Posterior cingulate gyrus (tissue), 11 donors: ENCODE measurements at regions not wholly inside any gene's neighbourhood (a gene's known extent, or its start where the extent isn't known, plus 50 kb on each side); places are given as distances from the start of the nearest gene placed in this dataset.

ENCODE experiments used
- DNase-seq, 10 donors: peaks; one replicate each; pipeline versions ENCODE4 v3.0.0 to v3.0.0-alpha.2; 2020 to 2021; ENCODE audit warnings: mixed read lengths in 3 of 10
- intact Hi-C: fragments of 100-400 bp; cut with DNase I; formaldehyde crosslinking; loops from one replicate; pipeline ENCODE4 v1.15.1; 2023

- no peak for DNase-seq
- intact Hi-C loops, result no loop called here
These were observed 474.2 kb downstream of the DSC3 start for GRCh38 chr18:30568333-30568732.

- intact Hi-C loops, result no loop called here
- no peak for DNase-seq
These were observed 475.7 kb downstream of the DSC3 start for GRCh38 chr18:30566877-30567276.

DNA sequence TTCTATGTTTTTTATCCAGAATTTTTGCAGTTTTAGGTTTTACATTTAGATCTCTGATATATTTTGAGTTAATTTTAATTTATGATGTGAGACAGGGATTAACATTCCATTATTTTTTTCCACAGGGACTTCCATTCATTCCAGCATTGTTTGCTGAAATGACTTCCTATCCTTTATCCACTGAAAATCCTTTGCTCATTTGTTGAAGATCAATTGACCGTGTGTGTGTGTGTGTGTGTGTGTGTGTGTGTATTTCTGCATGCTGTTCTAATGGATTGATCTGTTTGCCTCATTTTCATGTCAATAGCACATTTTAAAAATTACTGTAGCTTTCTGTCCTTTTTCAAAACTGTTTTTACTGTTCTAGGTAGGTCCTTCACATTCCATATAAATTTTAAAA lies 480.3 kb downstream of the DSC3 start:
- intact Hi-C loops, result no loop called here

GRCh38 chr18:30556112-30556511 lies 486.4 kb downstream of the DSC3 start:
- intact Hi-C loops, result no loop called here
- peak in 2 of 10 donors; percentile 45 to 55 for DNase-seq

More for the DNA sequence above, 480.3 kb downstream of the DSC3 start:
- DNase-seq, result no peak

- DNase-seq, result no peak
- intact Hi-C loops, result no loop called here
These were observed 497.1 kb downstream of the DSC3 start for GRCh38 chr18:30545393-30545792.

DNA sequence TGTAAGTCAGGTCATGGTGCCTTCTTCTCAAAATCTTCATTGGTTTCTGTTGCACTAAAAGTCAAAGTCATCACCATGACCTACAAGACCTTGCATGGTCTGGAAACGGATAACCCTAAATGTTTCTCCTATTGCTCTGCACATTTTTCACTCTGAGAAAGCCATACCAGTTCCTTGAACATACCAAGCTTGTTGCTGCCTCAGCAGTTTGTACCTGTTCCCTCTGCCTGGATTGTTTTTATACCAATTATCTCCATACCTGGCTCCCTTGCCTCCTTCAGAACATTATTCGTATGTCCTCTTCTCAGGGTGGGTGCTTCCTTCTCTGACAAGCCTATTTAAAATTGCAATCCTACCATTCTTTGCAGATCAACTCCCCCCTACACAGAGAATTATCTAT lies 498.4 kb downstream of the DSC3 start:
- intact Hi-C loops, result no loop called here
- DNase-seq, result no peak

- intact Hi-C loops, result no loop called here
- DNase-seq, result no peak
These were observed 508.8 kb downstream of the DSC3 start for GRCh38 chr18:30533716-30534115.

GRCh38 chr18:30527917-30528316 lies 514.6 kb downstream of the DSC3 start:
- no peak for DNase-seq
- intact Hi-C loops, result no loop called here

DNA sequence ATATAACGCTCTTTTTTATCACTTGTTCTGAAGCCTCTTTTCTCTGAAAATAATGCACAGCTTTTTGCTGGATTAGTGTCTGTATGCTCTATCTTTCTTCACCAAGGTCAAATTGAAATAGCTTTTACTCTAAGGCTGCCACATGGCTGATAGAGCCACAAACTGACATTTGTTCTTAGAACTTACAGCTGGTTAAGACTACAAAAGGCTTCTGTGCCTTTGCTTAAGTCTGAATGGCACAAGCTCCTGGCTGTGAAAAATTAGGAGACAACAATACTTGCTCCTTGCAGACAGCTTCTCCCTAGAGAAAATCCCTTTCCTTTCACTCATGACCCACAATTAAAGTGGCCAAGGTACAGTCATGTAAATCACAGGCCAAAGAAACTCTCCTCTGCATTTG lies 515.3 kb downstream of the DSC3 start:
- intact Hi-C loops, result no loop called here
- no peak for DNase-seq

GRCh38 chr18:30522288-30522929 lies 520.1 kb downstream of the DSC3 start:
- intact Hi-C loops, result no loop called here
- no peak for DNase-seq

GRCh38 chr18:30514059-30514458 lies 528.5 kb downstream of the DSC3 start:
- intact Hi-C loops, result no loop called here
- DNase-seq, result peak in 1 of 10 donors; percentile 50

DNA sequence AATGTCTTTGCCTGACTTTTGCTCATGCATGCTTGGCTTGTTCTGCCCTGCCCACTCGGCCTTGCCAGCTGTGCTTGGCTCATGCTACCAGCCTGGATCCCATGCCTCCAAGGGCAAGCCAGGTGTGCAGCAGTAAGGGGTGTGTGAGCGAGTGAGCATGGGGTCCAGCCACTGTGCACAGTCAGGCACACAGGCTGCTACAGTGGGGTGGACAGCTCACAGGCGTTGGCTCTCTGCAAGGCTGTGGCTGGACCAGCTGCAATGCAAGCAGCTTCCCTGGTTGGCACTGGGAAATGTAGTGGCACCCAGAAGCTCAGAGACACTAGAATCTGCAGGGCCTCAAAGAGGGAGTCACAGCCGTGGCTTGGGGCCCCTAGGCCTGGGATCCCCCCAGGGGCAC lies 529.7 kb downstream of the DSC3 start:
- intact Hi-C loops, result no loop called here
- peak in 3 of 10 donors; percentile 44 to 70 (median 58) for DNase-seq

DNA sequence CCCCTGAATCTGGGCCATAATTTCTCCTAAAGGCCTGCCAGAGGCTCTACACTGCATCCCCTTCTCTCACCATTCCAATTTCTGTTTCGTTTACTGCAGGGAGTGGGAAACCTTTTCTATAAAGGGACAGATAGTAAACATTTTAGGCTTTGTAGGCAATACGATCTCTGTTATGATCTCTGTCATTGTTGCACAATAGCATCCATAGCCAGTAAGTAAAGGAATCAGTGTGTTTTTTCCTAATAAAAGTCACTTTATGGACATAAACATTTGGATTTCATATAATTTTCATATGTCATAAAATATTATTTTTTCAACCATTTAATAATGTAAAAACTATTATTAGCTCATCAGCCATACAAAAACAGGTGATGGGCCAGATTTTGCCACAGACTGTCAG lies 531.7 kb downstream of the DSC3 start:
- no peak for DNase-seq
- intact Hi-C loops, result no loop called here

- intact Hi-C loops, result no loop called here
- no peak for DNase-seq
These were observed 540.9 kb downstream of the DSC3 start for GRCh38 chr18:30501594-30501993.

- DNase-seq, result no peak
- intact Hi-C loops, result no loop called here
These were observed 542.1 kb downstream of the DSC3 start for GRCh38 chr18:30500240-30500945.

- intact Hi-C loops, result no loop called here
- DNase-seq, result no peak
These were observed 542.8 kb downstream of the DSC3 start for GRCh38 chr18:30499721-30500120.

GRCh38 chr18:30492552-30493129 lies 549.9 kb downstream of the DSC3 start:
- peak in 1 of 10 donors; percentile 14 for DNase-seq
- intact Hi-C loops, result no loop called here

- intact Hi-C loops, result no loop called here
- no peak for DNase-seq
These were observed 550.6 kb downstream of the DSC3 start for GRCh38 chr18:30491815-30492551.

- intact Hi-C loops, result no loop called here
- no peak for DNase-seq
These were observed 552.5 kb downstream of the DSC3 start for GRCh38 chr18:30489890-30490643.

- DNase-seq, result no peak
- intact Hi-C loops, result no loop called here
These were observed 554.6 kb downstream of the DSC3 start for GRCh38 chr18:30487962-30488361.

DNA sequence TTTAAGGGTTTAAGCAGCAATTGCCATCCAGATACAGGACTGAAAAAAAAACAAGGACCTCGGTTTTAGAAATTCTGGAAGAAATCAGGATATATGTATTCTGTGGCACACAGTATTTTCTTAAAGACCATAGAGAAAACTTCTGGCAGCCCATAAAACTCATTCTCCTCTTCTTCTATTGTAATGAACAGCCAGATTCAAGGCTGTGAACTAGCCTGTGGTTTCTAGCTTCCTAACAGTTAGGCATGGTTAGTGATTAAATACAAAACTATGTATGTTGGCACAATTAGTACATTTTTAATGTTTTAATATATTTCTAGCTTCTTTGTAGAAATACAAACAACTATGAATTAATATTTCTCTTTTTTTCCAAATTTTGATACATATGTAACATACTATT lies 555.7 kb downstream of the DSC3 start:
- intact Hi-C loops, result no loop called here
- no peak for DNase-seq
